Mucosa of gallbladder (tissue), 1 donor: ENCODE measurements at regions not wholly inside any gene's neighbourhood (a gene's known extent, or its start where the extent isn't known, plus 50 kb on each side); places are given as distances from the start of the nearest gene placed in this dataset.
"Not testable (repeated sequence)": the region's sequence is repeated elsewhere in the genome, so short reads cannot be mapped to it uniquely, and the experiment has no call there.

ENCODE experiments used
- DNase-seq: peaks from one replicate; pipeline ENCODE4 v3.0.0-alpha.2; 2020; ENCODE audit warnings: low spot score
- donor health status: DM: no; HTN: no; CAD: no.

DNA sequence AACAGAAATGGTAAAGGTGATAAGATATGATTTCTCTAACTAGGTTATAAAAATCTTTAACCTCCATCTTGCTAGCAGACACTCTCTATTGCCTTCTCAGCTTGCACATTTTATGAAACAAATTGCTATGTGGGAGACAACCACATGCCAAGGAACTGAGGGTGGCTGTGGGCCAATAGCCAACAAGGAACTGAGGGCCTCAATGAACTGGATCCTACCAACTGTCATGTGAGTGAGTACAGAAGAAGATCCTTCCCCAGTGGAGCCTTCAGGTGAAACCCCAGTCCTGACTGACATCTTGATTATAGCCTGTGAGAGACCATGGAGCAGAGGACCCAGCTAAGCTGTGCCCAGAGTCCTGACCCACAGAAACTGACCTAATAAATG, 129.2 kb upstream of the LRIG1 start:
- DNase-seq, result no peak

- DNase-seq, result no peak
Observed at GRCh38 chr3:66633402-66634381, 132.9 kb upstream of the LRIG1 start.

- no peak for DNase-seq
Observed at GRCh38 chr3:66638717-66639116, 137.9 kb upstream of the LRIG1 start.

DNA sequence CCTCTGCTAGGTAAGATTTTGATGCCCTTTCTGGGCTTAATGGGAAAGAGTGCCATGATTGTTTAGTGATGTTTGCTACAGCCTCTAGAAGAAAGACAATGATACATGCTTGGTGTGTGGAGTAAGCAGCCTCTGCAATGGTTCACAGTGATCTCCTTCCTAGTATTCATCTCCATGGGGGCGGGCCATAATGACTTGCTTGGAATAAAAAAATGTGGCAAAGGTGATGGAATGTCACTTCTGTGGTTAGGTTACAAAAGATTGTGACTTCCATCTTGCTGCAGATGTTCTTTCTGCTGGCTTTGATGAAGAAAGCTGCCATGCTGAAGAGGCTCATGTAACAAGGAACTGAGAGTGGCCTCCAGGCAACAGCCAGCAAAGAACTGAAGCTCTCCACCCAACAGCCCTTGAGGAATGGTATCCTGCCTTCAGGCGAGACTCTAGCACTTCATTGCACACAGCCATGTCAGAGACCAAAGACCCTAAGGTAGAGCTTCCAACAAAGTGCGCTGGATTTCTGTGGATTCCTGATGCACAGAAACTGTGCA, 139.1 kb upstream of the LRIG1 start:
- no peak for DNase-seq

GRCh38 chr3:66642019-66642418, 141.2 kb upstream of the LRIG1 start:
- no peak for DNase-seq

- no peak for DNase-seq
Observed at GRCh38 chr3:66642484-66642883, 141.7 kb upstream of the LRIG1 start.

DNA sequence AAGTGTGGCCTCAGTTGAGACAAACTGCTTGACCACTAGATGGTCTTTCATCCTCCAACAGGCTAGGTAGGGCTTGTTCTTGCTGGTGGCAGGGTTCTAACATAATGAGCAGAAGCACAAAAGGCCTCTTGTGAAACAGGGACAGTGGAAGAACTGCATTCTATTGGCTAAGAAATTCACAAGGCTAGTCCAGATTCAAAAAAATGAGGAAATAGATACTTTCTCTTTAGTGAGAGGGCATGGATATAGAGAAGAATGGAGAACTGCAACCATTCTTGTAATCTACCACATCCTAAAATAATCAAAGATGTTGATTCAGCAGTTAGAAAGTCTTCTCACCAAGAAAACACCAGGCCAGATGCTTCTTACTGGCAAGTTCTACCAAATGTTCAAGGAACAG, 143.7 kb upstream of the LRIG1 start:
- no peak for DNase-seq

DNA sequence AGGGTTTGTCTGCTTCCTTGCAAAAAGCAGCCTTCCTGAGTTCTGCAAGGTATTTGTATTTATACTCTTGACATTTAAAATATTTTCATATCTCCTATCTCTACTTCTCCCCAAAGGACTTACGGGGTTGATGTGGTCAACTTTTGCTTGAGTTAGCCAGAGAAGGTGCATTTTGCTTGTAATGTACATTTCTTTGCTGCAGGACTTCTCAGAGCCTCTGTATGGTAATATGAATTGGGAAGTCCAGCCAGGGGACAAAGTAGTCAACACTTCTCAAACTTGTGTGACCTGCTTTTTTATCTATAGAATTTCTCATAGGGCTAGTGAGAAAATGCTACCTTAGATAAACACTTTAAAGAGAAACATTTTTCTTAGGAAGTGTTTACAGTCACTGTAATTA, 148.2 kb upstream of the LRIG1 start:
- DNase-seq, result no peak

- DNase-seq, result not testable (repeated sequence)
Observed at GRCh38 chr3:66651520-66651919, 150.7 kb upstream of the LRIG1 start.

- not testable (repeated sequence) for DNase-seq
Observed at GRCh38 chr3:66652100-66652499, 151.3 kb upstream of the LRIG1 start.

DNA sequence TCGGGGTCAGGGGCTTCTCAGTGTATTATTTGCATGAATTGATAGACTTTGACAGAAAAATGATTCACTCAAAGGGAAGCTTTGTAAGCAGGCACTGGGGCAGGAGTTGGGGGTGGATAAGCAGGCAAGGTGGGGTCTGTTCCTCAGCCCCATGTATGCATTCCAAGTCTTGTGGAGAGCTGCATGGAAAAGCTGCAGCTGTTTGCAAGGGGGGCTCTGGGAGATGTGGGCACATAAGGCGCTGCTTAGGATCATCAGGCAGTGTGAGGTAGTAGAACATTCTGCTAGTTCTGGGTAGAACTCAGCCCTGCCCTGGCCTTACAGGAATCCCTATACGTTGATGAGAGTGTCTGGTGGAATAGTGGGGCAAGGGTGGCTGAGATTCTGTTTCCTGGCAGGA, 154.2 kb upstream of the LRIG1 start:
- DNase-seq, result no peak

- no peak for DNase-seq
Observed at GRCh38 chr3:66655671-66656070, 154.8 kb upstream of the LRIG1 start.

GRCh38 chr3:66656609-66657008, 155.8 kb upstream of the LRIG1 start:
- no peak for DNase-seq

DNA sequence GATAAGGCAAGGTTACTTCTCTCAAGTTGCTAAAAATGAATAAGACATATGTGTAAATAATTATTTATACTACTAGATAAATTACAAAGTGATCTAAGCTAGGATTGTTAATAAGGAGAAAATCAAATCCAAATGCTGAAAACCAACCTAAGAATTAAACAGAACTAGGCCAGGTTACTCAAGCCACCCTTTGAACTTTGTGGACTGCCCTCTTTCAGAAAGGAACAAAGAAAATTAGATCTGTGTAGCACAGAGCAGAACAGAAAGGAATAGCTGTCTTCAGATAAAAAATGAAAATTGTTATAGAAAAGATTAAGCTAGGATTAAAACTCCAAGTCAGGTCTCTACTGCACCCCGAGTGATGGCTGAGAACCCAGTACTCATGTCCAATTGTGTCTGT, 158.2 kb upstream of the LRIG1 start:
- no peak for DNase-seq

- DNase-seq, result no peak
Observed at GRCh38 chr3:66661628-66662027, 160.8 kb upstream of the LRIG1 start.

DNA sequence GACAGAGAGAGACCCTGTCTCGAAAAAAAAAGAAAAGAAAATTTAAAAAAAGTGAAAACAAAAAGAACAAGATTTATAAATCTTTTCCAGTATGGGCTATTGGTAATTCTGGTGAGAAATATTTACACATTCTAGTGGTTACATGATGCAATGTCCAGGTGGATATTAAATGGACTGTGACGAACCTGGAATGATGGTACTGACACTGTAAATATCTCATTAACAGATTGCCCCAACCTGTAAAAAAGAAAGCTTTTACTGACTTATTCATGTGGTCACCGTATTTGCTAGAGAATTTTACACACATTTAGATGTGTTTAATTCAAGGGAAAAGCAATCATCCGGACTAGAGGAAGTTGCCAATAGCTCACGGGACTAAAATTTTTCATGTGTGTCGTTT, 162.1 kb upstream of the LRIG1 start:
- no peak for DNase-seq

DNA sequence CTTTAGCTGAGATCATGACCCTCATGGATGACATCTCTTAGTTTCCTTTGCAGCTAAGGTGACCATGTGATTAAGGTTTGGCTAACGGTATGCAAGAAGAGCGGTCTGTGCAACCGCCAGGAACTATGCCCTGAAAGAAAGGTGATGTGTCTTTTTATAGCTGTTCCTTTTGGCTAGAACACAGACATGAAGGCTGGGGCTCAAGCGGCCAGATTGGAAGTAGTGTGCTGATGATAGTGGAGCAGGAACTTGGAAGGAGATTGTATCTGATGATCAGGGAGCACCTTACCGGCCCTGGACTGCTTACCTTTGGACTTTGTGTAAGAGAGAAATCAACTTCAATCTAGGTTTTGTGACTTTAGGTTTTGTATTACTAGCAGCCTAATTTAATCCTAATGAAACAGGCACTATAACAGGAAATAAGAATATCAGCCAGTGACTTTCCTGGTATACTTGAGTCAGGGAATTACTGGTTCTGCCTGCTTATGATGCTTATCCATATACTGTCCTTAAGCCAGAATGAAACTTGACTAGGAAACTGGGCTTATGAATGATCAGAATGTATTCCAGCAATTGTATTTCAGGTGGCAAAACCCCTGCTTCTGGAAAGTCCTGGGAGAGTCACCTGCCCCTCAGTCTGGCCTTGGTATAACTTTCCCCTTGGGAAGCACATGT, 164.3 kb upstream of the LRIG1 start:
- no peak for DNase-seq

- no peak for DNase-seq
Observed at GRCh38 chr3:66666362-66666761, 165.5 kb upstream of the LRIG1 start.

DNA sequence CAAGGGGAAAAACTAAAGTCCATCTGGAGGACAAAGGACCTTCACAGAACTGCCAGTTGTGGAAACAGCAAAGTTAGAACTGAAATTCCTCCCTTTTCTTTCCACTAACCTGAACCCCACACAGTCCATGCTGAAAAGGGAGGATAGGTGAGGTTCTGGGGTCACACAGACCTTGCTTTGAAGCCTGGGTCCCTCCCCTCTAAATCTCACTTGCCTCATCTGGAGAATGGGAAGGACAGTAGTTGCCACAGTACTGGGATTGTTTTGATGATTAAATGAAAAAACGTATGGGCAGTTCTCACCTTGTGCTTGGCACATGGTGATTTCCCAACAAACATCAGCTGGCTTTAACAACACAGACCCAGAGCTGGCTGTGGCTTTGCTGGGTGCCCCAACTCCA, 166.4 kb upstream of the LRIG1 start:
- DNase-seq, result no peak

DNA sequence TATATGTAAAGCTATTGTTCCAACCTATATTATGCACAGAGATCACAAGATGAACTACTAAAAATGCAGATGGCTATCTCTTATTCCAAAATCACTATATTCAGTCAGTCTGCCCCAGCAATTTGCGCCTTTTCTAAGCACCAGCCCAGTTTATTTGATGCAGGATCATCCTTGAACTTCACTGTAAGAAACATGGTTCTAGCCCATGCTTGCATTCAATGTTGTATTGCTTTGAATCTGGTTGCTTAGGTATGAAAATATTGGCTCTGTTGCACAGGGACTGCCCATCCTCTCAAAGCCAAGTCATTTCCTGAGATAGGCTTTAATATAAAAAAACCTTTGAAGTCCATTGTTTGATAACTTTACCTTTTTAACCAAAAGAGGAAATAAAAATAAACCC, 170.5 kb upstream of the LRIG1 start:
- DNase-seq, result no peak

DNA sequence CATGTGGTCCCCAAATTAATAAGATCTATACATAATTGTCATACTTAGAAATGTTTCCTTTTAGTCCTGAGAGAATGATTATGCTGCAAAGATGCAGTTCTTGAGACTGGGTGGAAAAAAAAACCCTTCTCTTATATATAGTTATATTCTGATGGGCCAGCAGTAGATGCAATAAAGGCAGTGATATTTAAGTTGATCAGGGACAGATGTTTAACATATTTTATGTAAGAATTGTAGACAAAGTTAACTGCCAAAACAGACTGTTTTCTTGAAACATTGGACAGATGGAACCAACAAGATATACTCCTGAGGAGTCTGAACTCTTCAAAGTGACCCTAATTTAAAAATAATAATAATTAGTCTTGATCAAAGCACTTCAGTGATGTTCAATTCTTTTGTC, 172.0 kb upstream of the LRIG1 start:
- no peak for DNase-seq

DNA sequence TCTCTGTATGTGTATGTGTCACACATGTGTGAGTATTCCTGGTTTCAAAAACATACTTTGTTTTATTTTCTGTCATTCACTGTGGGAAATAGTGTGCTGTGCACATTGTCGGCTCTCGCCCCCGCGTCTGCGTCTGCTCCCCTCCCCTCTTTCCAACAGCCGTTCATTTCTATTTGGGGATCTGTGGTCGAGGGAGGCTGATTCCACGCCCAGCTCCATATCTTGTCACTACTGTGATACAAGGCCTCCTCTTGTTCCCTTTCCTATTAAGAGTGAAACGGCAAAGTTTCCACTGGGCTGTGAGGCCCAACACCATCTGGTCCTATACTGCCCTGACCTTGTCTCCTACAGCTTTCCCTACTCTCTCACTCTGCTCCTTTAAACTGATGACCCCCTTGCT, 172.5 kb upstream of the LRIG1 start:
- DNase-seq, result no peak

GRCh38 chr3:66675366-66675765, 174.5 kb upstream of the LRIG1 start:
- DNase-seq, result no peak
